Spleen (tissue), 11 donors: ENCODE measurements at regions not wholly inside any gene's neighbourhood (a gene's known extent, or its start where the extent isn't known, plus 50 kb on each side); places are given as distances from the start of the nearest gene placed in this dataset.

Source experiments
- DNase-seq: peaks from one replicate; pipeline ENCODE4 v3.0.0-alpha.2; 2020
- H3K27ac ChIP-seq, 8 donors: fragments of 200-600 bp; sonication (generic) in 7 of 8; 1 replicate in 4 of 8; 2 replicates in 4 of 8; pipeline versions ENCODE4 v1.5.0 to v1.8.0; 2016 to 2021; ENCODE audit warnings: inconsistent platforms in 4 of 8, mild to moderate bottlenecking in 4 of 8, moderate library complexity in 1 of 8
- H3K27me3 ChIP-seq, 7 donors: fragments of 200-600 bp; sonication (generic) in 6 of 7; replicated peaks in 1 of 7; 1 replicate in 4 of 7; 2 replicates in 3 of 7; pipeline versions ENCODE4 v1.5.0 to v1.8.0; 2016 to 2021; ENCODE audit warnings: inconsistent platforms in 3 of 7, mild to moderate bottlenecking in 1 of 7
- H3K36me3 ChIP-seq, 6 donors: fragments of 200-600 bp; sonication (generic) in 5 of 6; 1 replicate in 4 of 6; 2 replicates in 2 of 6; pipeline versions ENCODE4 v1.5.0 to v1.8.0; 2016 to 2021; ENCODE audit warnings: inconsistent platforms in 2 of 6
- H3K4me1 ChIP-seq, 6 donors: fragments of 200-600 bp; sonication (generic) in 5 of 6; 1 replicate in 3 of 6; 2 replicates in 3 of 6; pipeline versions ENCODE4 v1.5.0 to v1.8.0; 2016 to 2021; ENCODE audit warnings: inconsistent platforms in 3 of 6
- H3K4me3 ChIP-seq, 8 donors: fragments of 200-600 bp; sonication (generic) in 7 of 8; 1 replicate in 4 of 8; 2 replicates in 4 of 8; pipeline versions ENCODE4 v1.5.0 to v1.8.0; 2016 to 2021; ENCODE audit warnings: inconsistent platforms in 4 of 8, mild to moderate bottlenecking in 4 of 8, moderate library complexity in 2 of 8
- H3K9me3 ChIP-seq, 8 donors: fragments of 200-600 bp; sonication (generic) in 7 of 8; 1 replicate in 4 of 8; 2 replicates in 4 of 8; pipeline versions ENCODE4 v1.5.0 to v1.8.0; 2016 to 2021; ENCODE audit warnings: inconsistent platforms in 4 of 8
- CTCF ChIP-seq, 11 experiments: fragments of 200-600 bp in 7 of 11; fragments of 450-650 bp in 4 of 11; sonication (generic) in 4 of 11; IDR thresholded peaks in 8 of 11; conservative IDR thresholded peaks in 3 of 11; 1 replicate in 7 of 11; 2 replicates in 4 of 11; pipeline versions ENCODE4 v1.4.0 to v1.8.0; 2016 to 2021; ENCODE audit warnings: antibody characterized with exemption in 11 of 11, inconsistent platforms in 4 of 11, mild to moderate bottlenecking in 1 of 11
- POLR2A ChIP-seq, 3 donors: fragments of 450-650 bp; IDR thresholded peaks; one replicate each; pipeline ENCODE4 v1.5.1; 2017; ENCODE audit warnings: antibody characterized with exemption in 3 of 3, mild to moderate bottlenecking in 1 of 3
- POLR2AphosphoS5 ChIP-seq, 3 donors: sonication (generic); formaldehyde crosslinking; IDR thresholded peaks; one replicate each; pipeline ENCODE4 v1.5.1; 2017; ENCODE audit warnings: antibody characterized with exemption in 3 of 3
- WGBS, 5 donors: extraction: QIAGEN DNeasy Blood & Tissue Kit in 3 of 5; methylation state at CpG; one replicate each; pipeline versions ENCODE4 v1.1.5 to v1.1.7; 2013 to 2018; 5-methylcytosine and 5-hydroxymethylcytosine counted together
- intact Hi-C: fragments of 100-400 bp; cut with DNase I; formaldehyde crosslinking; loops from one replicate; pipeline ENCODE4 v1.15.0; 2023; ENCODE audit warnings: low total_unique reads
- donor health status: healthy with polysubstance abuse.
- donor health status: DM: no; HTN: no; CAD: no; lungs with moderate emphysema.
- donor health status: DM: no; HTN: no; CAD: no.
- donor health status: Bipolar disorder and iron deficiency.
- donor health status: healthy.
- donor health status: DM: no; HTN: no; CAD: no.
- donor health status: DM: yes; HTN: yes; CAD: no.

- no peak for DNase-seq
- Histone ChIP-seq H3K27ac (no peak overlapping the region), H3K27me3 (no peaks in the 10 kb centered on the region), H3K36me3 (no peaks in the 10 kb centered on the region), H3K4me3 (no peak overlapping the region), H3K9me3 (no peaks in the 10 kb centered on the region), H3K4me1 (no peaks in the 10 kb centered on the region)
- 86 to 95% (median 91%) methylated on average over 10 of the region's 10 CpGs for WGBS, 5 donors
- TF ChIP-seq POLR2A (IDR thresholded peaks at IDR 0.05) (no peak), CTCF (IDR thresholded peaks at IDR 0.05 in 8 of 11, conservative IDR thresholded peaks at IDR 0.05 in 3 of 11) (no peak), POLR2AphosphoS5 (IDR thresholded peaks at IDR 0.05) (no peak)
- intact Hi-C loops, result no loop called here
These were observed 755.4 kb upstream of the RAB6C start for GRCh38 chr2:129224022-129224421.

DNA sequence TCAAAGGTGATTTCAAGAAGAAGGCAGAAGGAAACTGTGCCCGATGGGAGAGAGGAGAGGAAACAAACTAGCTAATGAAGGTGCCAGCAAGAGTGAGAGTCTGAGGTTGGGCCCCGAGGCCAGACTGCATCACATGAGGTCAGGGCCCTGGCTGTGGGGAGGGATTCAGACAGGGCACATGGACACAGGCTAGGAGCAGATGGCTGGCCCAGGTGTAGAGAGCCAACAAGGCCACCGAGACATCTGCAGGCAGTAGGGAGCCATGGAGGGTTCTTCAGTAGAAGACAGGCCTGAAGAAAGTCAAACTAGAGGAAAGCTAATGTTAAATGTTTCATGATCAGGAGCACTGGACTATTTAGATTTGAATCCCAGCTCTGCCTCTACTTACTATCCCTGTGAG, 755.0 kb upstream of the RAB6C start:
- Histone ChIP-seq H3K4me3 (no peak overlapping the region), H3K4me1 (no peaks in the 10 kb centered on the region), H3K27ac (no peak overlapping the region), H3K9me3 (no peaks in the 10 kb centered on the region), H3K27me3 (no peaks in the 10 kb centered on the region), H3K36me3 (no peaks in the 10 kb centered on the region)
- no peak for TF ChIP-seq POLR2AphosphoS5 (IDR thresholded peaks at IDR 0.05)
- TF ChIP-seq POLR2A (IDR thresholded peaks at IDR 0.05), result no peak
- no peak for TF ChIP-seq CTCF (IDR thresholded peaks at IDR 0.05 in 8 of 11, conservative IDR thresholded peaks at IDR 0.05 in 3 of 11)
- no peak for DNase-seq
- 79 to 90% (median 88%) methylated on average over 3 of the region's 3 CpGs for WGBS, 5 donors
- intact Hi-C loops, result no loop called here

DNA sequence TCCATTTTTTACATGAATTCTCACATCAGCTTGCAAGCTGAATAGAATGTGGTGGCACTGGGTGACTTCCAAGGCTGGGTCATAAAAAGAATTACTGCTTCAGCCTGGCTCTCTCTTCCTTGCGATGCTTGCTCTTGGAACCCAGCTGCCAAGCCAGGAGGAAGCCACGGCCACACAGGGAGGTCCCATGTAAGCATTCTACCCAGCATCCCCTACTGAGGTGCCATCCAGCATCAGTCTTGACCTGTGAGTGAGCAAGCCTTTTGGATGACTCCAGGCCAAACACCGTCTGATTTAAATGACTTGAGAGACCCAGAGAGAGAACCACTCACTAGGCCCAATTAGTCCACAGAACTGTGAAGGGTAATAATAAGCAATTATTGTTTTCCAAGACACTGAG, 750.3 kb upstream of the RAB6C start:
- H3K4me3 ChIP-seq, result no peak overlapping the region
- H3K9me3 ChIP-seq, result no peaks in the 10 kb centered on the region
- WGBS, 5 donors, result 56 to 69% (median 63%) methylated on average over 3 of the region's 3 CpGs
- H3K4me1 ChIP-seq, result no peaks in the 10 kb centered on the region
- no peak for DNase-seq
- H3K27me3 ChIP-seq, result no peaks in the 10 kb centered on the region
- TF ChIP-seq CTCF (IDR thresholded peaks at IDR 0.05 in 8 of 11, conservative IDR thresholded peaks at IDR 0.05 in 3 of 11) (no peak), POLR2AphosphoS5 (IDR thresholded peaks at IDR 0.05) (no peak), POLR2A (IDR thresholded peaks at IDR 0.05) (no peak)
- H3K36me3 ChIP-seq, result no peaks in the 10 kb centered on the region
- intact Hi-C loops, result no loop called here
- H3K27ac ChIP-seq, result no peak overlapping the region

GRCh38 chr2:129229830-129230441, 749.5 kb upstream of the RAB6C start:
- no peak for TF ChIP-seq CTCF (IDR thresholded peaks at IDR 0.05 in 8 of 11, conservative IDR thresholded peaks at IDR 0.05 in 3 of 11)
- Histone ChIP-seq H3K27ac (no peak overlapping the region), H3K4me3 (no peak overlapping the region), H3K9me3 (no peaks in the 10 kb centered on the region), H3K4me1 (no peaks in the 10 kb centered on the region), H3K27me3 (no peaks in the 10 kb centered on the region), H3K36me3 (no peaks in the 10 kb centered on the region)
- intact Hi-C loops, result no loop called here
- no peak for DNase-seq
- WGBS, 5 donors, result 81 to 95% (median 89%) methylated on average over 7 of the region's 7 CpGs
